ENCODE measurements at regions not wholly inside any gene's neighbourhood (a gene's known extent, or its start where the extent isn't known, plus 50 kb on each side); places are given as distances from the start of the nearest gene placed in this dataset.

DNA sequence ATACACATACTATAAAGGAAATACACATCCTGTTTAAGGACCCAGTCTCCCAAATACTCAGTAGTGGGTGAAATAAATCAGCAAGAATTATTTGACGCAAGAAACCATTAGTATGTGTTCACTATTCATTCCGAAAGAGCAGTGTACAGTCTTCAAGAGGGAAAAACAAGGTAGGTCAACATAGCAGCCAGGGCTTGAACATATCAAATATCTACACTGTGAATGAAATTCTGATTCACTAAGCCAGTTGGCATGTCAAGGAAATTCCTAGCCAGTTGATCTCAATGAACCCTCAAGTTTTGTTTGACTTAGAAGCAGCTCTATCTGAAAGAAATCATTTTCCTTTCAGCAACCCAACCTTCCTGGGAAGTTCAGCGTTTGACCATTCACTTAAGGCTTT is 99.0 kb downstream of the CNTN3 start:
- intact Hi-C loops (cut with micrococcal nuclease; ENCODE audit: unreplicated experiment), result no loop called here
- H3K27me3 Mint-ChIP-seq (ENCODE audit: insufficient read depth, unreplicated experiment), result no peaks in the 10 kb centered on the region

DNA sequence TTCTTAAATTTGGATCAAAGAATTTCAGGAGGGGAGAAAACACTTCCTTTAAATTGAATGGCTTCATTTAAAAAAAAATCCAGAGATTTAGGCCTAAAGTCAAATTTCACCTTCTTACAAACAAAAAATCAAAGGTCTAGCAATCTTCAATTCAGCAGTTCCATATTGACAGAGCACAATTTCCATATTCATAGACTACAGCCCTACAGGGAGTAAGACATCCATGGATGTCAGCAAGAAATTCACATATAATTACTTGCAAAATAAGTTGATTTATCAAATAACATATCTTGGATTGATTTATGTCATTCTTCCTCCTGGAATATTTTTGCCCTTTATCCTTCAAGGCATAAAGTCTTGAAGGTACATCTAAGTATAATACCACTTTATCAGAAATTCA is 103.4 kb downstream of the CNTN3 start:
- intact Hi-C loops (cut with micrococcal nuclease; ENCODE audit: unreplicated experiment), result no loop called here
- H3K4me3 ChIP-seq (ENCODE audit: low read depth, low read length), result no peak overlapping the region
- Mint-ChIP-seq H3K4me1 (ENCODE audit: low read depth, unreplicated experiment) (no peaks in the 10 kb centered on the region), H3K27me3 (ENCODE audit: insufficient read depth, unreplicated experiment) (no peaks in the 10 kb centered on the region), H3K36me3 (ENCODE audit: insufficient read depth, unreplicated experiment) (no peaks in the 10 kb centered on the region), H3K27ac (ENCODE audit: unreplicated experiment) (no peak overlapping the region), H3K9me3 (ENCODE audit: unreplicated experiment) (no peaks in the 10 kb centered on the region), H3K4me3 (ENCODE audit: unreplicated experiment) (no peak overlapping the region)
- H3K9me3 ChIP-seq, result no peaks in the 10 kb centered on the region
- CTCF ChIA-PET, result no interaction called here
- no peaks in the 10 kb centered on the region for H3K27me3 ChIP-seq (replicated peaks; ENCODE audit: control insufficient read depth, insufficient read depth, low read length)
- TF ChIP-seq, protein P1, sequence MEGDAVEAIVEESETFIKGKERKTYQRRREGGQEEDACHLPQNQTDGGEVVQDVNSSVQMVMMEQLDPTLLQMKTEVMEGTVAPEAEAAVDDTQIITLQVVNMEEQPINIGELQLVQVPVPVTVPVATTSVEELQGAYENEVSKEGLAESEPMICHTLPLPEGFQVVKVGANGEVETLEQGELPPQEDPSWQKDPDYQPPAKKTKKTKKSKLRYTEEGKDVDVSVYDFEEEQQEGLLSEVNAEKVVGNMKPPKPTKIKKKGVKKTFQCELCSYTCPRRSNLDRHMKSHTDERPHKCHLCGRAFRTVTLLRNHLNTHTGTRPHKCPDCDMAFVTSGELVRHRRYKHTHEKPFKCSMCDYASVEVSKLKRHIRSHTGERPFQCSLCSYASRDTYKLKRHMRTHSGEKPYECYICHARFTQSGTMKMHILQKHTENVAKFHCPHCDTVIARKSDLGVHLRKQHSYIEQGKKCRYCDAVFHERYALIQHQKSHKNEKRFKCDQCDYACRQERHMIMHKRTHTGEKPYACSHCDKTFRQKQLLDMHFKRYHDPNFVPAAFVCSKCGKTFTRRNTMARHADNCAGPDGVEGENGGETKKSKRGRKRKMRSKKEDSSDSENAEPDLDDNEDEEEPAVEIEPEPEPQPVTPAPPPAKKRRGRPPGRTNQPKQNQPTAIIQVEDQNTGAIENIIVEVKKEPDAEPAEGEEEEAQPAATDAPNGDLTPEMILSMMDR (IDR thresholded peaks at IDR 0.05; ENCODE audit: insufficient read depth in 1 of 2, low read depth in 1 of 2, low read length in 1 of 2, severe bottlenecking in 1 of 2, unreplicated experiment in 1 of 2), result no peak
- DNase-seq, result no peak
- no peaks in the 10 kb centered on the region for H3K36me3 ChIP-seq (ENCODE audit: control insufficient read depth, insufficient read depth, low read length)
- BruUV-seq (replicated peaks), result no TSS peak
- POLR2A ChIA-PET, result no interaction called here
- H3K4me1 ChIP-seq, result no peaks in the 10 kb centered on the region

More for the DNA sequence above, 99.0 kb downstream of the CNTN3 start:
- TF ChIP-seq, protein P1 (IDR thresholded peaks at IDR 0.05; ENCODE audit: insufficient read depth in 1 of 2, low read depth in 1 of 2, low read length in 1 of 2, severe bottlenecking in 1 of 2, unreplicated experiment in 1 of 2), result no peak
- Histone ChIP-seq H3K9me3 (no peaks in the 10 kb centered on the region), H3K4me3 (ENCODE audit: low read depth, low read length) (no peak overlapping the region), H3K27me3 (replicated peaks; ENCODE audit: control insufficient read depth, insufficient read depth, low read length) (no peaks in the 10 kb centered on the region), H3K36me3 (ENCODE audit: control insufficient read depth, insufficient read depth, low read length) (no peaks in the 10 kb centered on the region), H3K4me1 (no peaks in the 10 kb centered on the region)
- ChIA-PET CTCF (no interaction called here), POLR2A (no interaction called here)
- H3K4me1 Mint-ChIP-seq (ENCODE audit: low read depth, unreplicated experiment), result no peaks in the 10 kb centered on the region
- no peak overlapping the region for H3K4me3 Mint-ChIP-seq (ENCODE audit: unreplicated experiment)
- no peak overlapping the region for H3K27ac Mint-ChIP-seq (ENCODE audit: unreplicated experiment)
- no peaks in the 10 kb centered on the region for H3K9me3 Mint-ChIP-seq (ENCODE audit: unreplicated experiment)
- no peak for DNase-seq
- no peaks in the 10 kb centered on the region for H3K36me3 Mint-ChIP-seq (ENCODE audit: insufficient read depth, unreplicated experiment)
- BruUV-seq (replicated peaks), result no TSS peak

DNA sequence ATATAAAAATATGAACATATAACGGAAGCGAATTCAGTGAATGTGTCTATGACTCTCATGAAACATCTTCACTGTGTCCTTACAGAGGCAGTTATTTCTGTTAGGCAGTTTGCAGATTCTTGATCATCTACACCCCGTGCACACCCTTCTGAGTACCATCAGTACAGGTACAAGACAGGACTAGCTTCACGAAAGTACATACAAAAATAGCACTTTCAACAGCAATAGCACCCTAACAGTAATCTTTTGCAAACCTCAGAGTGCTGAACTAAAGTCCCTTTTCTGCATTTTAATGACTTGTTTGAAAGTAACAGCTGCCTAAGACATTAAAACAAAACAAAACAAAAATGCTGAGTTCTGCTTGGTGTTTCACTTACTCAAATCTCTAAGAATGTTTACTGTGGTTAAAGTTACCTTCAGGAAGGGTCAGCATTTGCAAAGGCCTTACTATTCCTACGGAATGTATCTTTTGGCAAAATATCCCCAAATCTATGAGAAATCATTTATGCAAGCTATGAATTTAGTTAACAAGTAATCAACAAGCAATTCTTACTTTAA is 104.1 kb downstream of the CNTN3 start:
- H3K4me3 ChIP-seq (ENCODE audit: low read depth, low read length), result no peak overlapping the region
- TF ChIP-seq, protein P1 (IDR thresholded peaks at IDR 0.05; ENCODE audit: insufficient read depth in 1 of 2, low read depth in 1 of 2, low read length in 1 of 2, severe bottlenecking in 1 of 2, unreplicated experiment in 1 of 2), result no peak
- intact Hi-C loops (cut with micrococcal nuclease; ENCODE audit: unreplicated experiment), result no loop called here
- H3K27me3 ChIP-seq (replicated peaks; ENCODE audit: control insufficient read depth, insufficient read depth, low read length), result no peaks in the 10 kb centered on the region
- H3K4me3 Mint-ChIP-seq (ENCODE audit: unreplicated experiment), result no peak overlapping the region
- H3K4me1 ChIP-seq, result no peaks in the 10 kb centered on the region
- CTCF ChIA-PET, result no interaction called here
- H3K36me3 Mint-ChIP-seq (ENCODE audit: insufficient read depth, unreplicated experiment), result no peaks in the 10 kb centered on the region
- H3K27ac Mint-ChIP-seq (ENCODE audit: unreplicated experiment), result no peak overlapping the region
- DNase-seq, result no peak
- no peaks in the 10 kb centered on the region for H3K4me1 Mint-ChIP-seq (ENCODE audit: low read depth, unreplicated experiment)
- no peaks in the 10 kb centered on the region for H3K27me3 Mint-ChIP-seq (ENCODE audit: insufficient read depth, unreplicated experiment)
- no peaks in the 10 kb centered on the region for H3K9me3 Mint-ChIP-seq (ENCODE audit: unreplicated experiment)
- POLR2A ChIA-PET, result no interaction called here
- H3K36me3 ChIP-seq (ENCODE audit: control insufficient read depth, insufficient read depth, low read length), result no peaks in the 10 kb centered on the region
- H3K9me3 ChIP-seq, result no peaks in the 10 kb centered on the region
- BruUV-seq (replicated peaks), result no TSS peak

All from Caco-2 (cell line).